Mesendoderm (in vitro differentiated cells): ENCODE measurements at regions not wholly inside any gene's neighbourhood (a gene's known extent, or its start where the extent isn't known, plus 50 kb on each side); places are given as distances from the start of the nearest gene placed in this dataset.

Source experiments
- DNase-seq: peaks from one replicate; pipeline ENCODE4 v3.0.0; 2013
- H2AK5ac ChIP-seq: 2 replicates; pipeline ENCODE4 v1.6.1; 2013; ENCODE audit warnings: low read length, inconsistent platforms
- H2BK120ac ChIP-seq: 2 replicates; pipeline ENCODE4 v1.6.1; 2013; ENCODE audit warnings: low read depth, mild to moderate bottlenecking, low read length, moderate library complexity, mixed read lengths
- H2BK15ac ChIP-seq: replicated peaks from 2 replicates; pipeline ENCODE4 v1.6.1; 2013; ENCODE audit warnings: low read depth, mild to moderate bottlenecking, moderate library complexity
- H2BK5ac ChIP-seq: 2 replicates; pipeline ENCODE4 v1.6.1; 2013; ENCODE audit warnings: low read length, inconsistent platforms
- H3K18ac ChIP-seq: 2 replicates; pipeline ENCODE4 v1.6.1; 2013; ENCODE audit warnings: mild to moderate bottlenecking, low read length, mixed read lengths
- H3K23ac ChIP-seq: one replicate; pipeline ENCODE4 v1.6.1; 2013; ENCODE audit warnings: low read length
- H3K27ac ChIP-seq: 2 replicates; pipeline ENCODE4 v1.5.1; 2013; ENCODE audit warnings: low read depth, mild to moderate bottlenecking, inconsistent platforms, low read length, moderate library complexity
- H3K27me3 ChIP-seq: 2 replicates; pipeline ENCODE4 v1.6.1; 2013; ENCODE audit warnings: low read length, control low read depth, mild to moderate bottlenecking, inconsistent platforms; ENCODE audit not compliant: insufficient read depth, poor library complexity
- H3K36me3 ChIP-seq: 2 replicates; pipeline ENCODE4 v1.6.1; 2013; ENCODE audit warnings: low read length, inconsistent platforms; ENCODE audit not compliant: control insufficient read depth, insufficient read depth
- H3K4ac ChIP-seq: one replicate; pipeline ENCODE4 v1.6.1; 2013; ENCODE audit warnings: low read depth, mild to moderate bottlenecking, low read length, moderate library complexity
- H3K4me1 ChIP-seq: 2 replicates; pipeline ENCODE4 v1.6.1; 2013; ENCODE audit warnings: low read depth, low read length, inconsistent platforms; ENCODE audit not compliant: control insufficient read depth
- H3K4me2 ChIP-seq: 2 replicates; pipeline ENCODE4 v1.6.1; 2013; ENCODE audit warnings: low read length
- H3K4me3 ChIP-seq: 2 replicates; pipeline ENCODE4 v1.5.1; 2013; ENCODE audit warnings: mild to moderate bottlenecking, low read length
- H3K56ac ChIP-seq: one replicate; pipeline ENCODE4 v1.6.1; 2013; ENCODE audit warnings: low read length
- H3K79me1 ChIP-seq: 2 replicates; pipeline ENCODE4 v1.6.1; 2013; ENCODE audit warnings: low read length, inconsistent platforms
- H3K79me2 ChIP-seq: 2 replicates; pipeline ENCODE4 v1.6.1; 2013; ENCODE audit warnings: mild to moderate bottlenecking, low read length; ENCODE audit not compliant: control insufficient read depth, insufficient read depth
- H3K9ac ChIP-seq: 2 replicates; pipeline ENCODE4 v1.6.1; 2013; ENCODE audit warnings: low read length, inconsistent platforms
- H4K5ac ChIP-seq: one replicate; pipeline ENCODE4 v1.6.1; 2013; ENCODE audit warnings: low read length
- H4K8ac ChIP-seq: one replicate; pipeline ENCODE4 v1.6.1; 2013; ENCODE audit warnings: low read depth, mild to moderate bottlenecking, control low read depth, low read length, moderate library complexity
- WGBS: extraction: QIAGEN DNeasy Blood & Tissue Kit; methylation state at CpG from one replicate; pipeline ENCODE4 v1.1.7; 2013; ENCODE audit warnings: low lambda C conversion rate, missing lambda C conversion rate; ENCODE audit not compliant: insufficient coverage; ENCODE audit errors: extremely low coverage; 5-methylcytosine and 5-hydroxymethylcytosine counted together

GRCh38 chr21:28310171-28310685, 682.4 kb downstream of the LTN1 start:
- no peak overlapping the region for H4K8ac ChIP-seq
- no peak overlapping the region for H2AK5ac ChIP-seq
- no peaks in the 10 kb centered on the region for H3K4me1 ChIP-seq
- H3K4me3 ChIP-seq: no peak overlapping the region
- no peaks in the 10 kb centered on the region for H3K36me3 ChIP-seq
- no peak overlapping the region for H3K27ac ChIP-seq
- H3K18ac ChIP-seq: no peak overlapping the region
- no peak overlapping the region for H2BK5ac ChIP-seq
- H3K79me2 ChIP-seq: no peaks in the 10 kb centered on the region
- H3K4me2 ChIP-seq: no peak overlapping the region
- H3K27me3 ChIP-seq: no peaks in the 10 kb centered on the region
- no peaks in the 10 kb centered on the region for H3K79me1 ChIP-seq
- WGBS: no CpG with 5 or more reads among the region's 5 CpGs
- no peak overlapping the region for H4K5ac ChIP-seq
- no peak for DNase-seq
- H2BK15ac ChIP-seq: no peak overlapping the region
- H3K23ac ChIP-seq: no peak overlapping the region
- H3K9ac ChIP-seq: no peak overlapping the region
- no peak overlapping the region for H2BK120ac ChIP-seq
- no peak overlapping the region for H3K56ac ChIP-seq
- H3K4ac ChIP-seq: no peak overlapping the region

- Histone ChIP-seq H3K23ac (no peak overlapping the region), H2BK5ac (no peak overlapping the region), H3K27me3 (no peaks in the 10 kb centered on the region), H3K36me3 (no peaks in the 10 kb centered on the region), H3K9ac (no peak overlapping the region), H3K4me2 (no peak overlapping the region), H3K56ac (no peak overlapping the region), H3K18ac (no peak overlapping the region), H2BK15ac (no peak overlapping the region), H3K4me1 (no peaks in the 10 kb centered on the region), H4K5ac (no peak overlapping the region), H3K4ac (no peak overlapping the region), H3K79me1 (no peaks in the 10 kb centered on the region), H3K4me3 (no peak overlapping the region), H3K27ac (no peak overlapping the region), H3K79me2 (no peaks in the 10 kb centered on the region), H2AK5ac (no peak overlapping the region), H4K8ac (no peak overlapping the region), H2BK120ac (no peak overlapping the region)
- WGBS: no CpG with 5 or more reads among the region's 2 CpGs
- no peak for DNase-seq
These were observed 683.1 kb downstream of the LTN1 start for GRCh38 chr21:28309596-28309995.

GRCh38 chr21:28308516-28308915, 684.2 kb downstream of the LTN1 start:
- H4K5ac ChIP-seq: no peak overlapping the region
- no peak overlapping the region for H3K9ac ChIP-seq
- H2BK15ac ChIP-seq: no peak overlapping the region
- no peak overlapping the region for H3K27ac ChIP-seq
- H2AK5ac ChIP-seq: no peak overlapping the region
- no peak overlapping the region for H3K23ac ChIP-seq
- H3K4me1 ChIP-seq: no peaks in the 10 kb centered on the region
- no peak for DNase-seq
- no peak overlapping the region for H3K18ac ChIP-seq
- no peaks in the 10 kb centered on the region for H3K79me2 ChIP-seq
- H3K27me3 ChIP-seq: no peaks in the 10 kb centered on the region
- no peak overlapping the region for H3K56ac ChIP-seq
- H3K36me3 ChIP-seq: no peaks in the 10 kb centered on the region
- H2BK120ac ChIP-seq: no peak overlapping the region
- H3K4me3 ChIP-seq: no peak overlapping the region
- H4K8ac ChIP-seq: no peak overlapping the region
- H3K4ac ChIP-seq: no peak overlapping the region
- no CpG with 5 or more reads among the region's 1 CpG for WGBS
- H2BK5ac ChIP-seq: no peak overlapping the region
- H3K79me1 ChIP-seq: no peaks in the 10 kb centered on the region
- no peak overlapping the region for H3K4me2 ChIP-seq

- H3K4me3 ChIP-seq: no peak overlapping the region
These were observed 692.7 kb downstream of the LTN1 start for GRCh38 chr21:28299946-28300345.

GRCh38 chr21:28298251-28298672, 694.4 kb downstream of the LTN1 start:
- Histone ChIP-seq H3K4ac (no peak overlapping the region), H3K18ac (no peak overlapping the region), H3K4me3 (no peak overlapping the region), H3K56ac (no peak overlapping the region), H2AK5ac (no peak overlapping the region), H3K4me2 (no peak overlapping the region), H3K27ac (no peak overlapping the region), H4K5ac (no peak overlapping the region), H4K8ac (no peak overlapping the region), H3K27me3 (no peaks in the 10 kb centered on the region), H2BK120ac (no peak overlapping the region), H3K4me1 (no peaks in the 10 kb centered on the region), H3K23ac (no peak overlapping the region), H3K79me2 (no peaks in the 10 kb centered on the region), H2BK5ac (no peak overlapping the region), H2BK15ac (no peak overlapping the region), H3K79me1 (no peaks in the 10 kb centered on the region), H3K36me3 (no peaks in the 10 kb centered on the region), H3K9ac (no peak overlapping the region)
- DNase-seq: no peak

More at GRCh38 chr21:28299946-28300345, 692.7 kb downstream of the LTN1 start:
- no peak overlapping the region for H4K8ac ChIP-seq
- H2BK120ac ChIP-seq: no peak overlapping the region
- H3K79me2 ChIP-seq: no peaks in the 10 kb centered on the region
- no peak overlapping the region for H3K56ac ChIP-seq
- no peak overlapping the region for H3K4me2 ChIP-seq
- H3K36me3 ChIP-seq: no peaks in the 10 kb centered on the region
- H2AK5ac ChIP-seq: no peak overlapping the region
- no peak for DNase-seq
- H3K23ac ChIP-seq: no peak overlapping the region
- H2BK15ac ChIP-seq: no peak overlapping the region
- H3K9ac ChIP-seq: no peak overlapping the region
- no peaks in the 10 kb centered on the region for H3K79me1 ChIP-seq
- no peak overlapping the region for H3K27ac ChIP-seq
- H2BK5ac ChIP-seq: no peak overlapping the region
- no peak overlapping the region for H3K4ac ChIP-seq
- H3K27me3 ChIP-seq: no peaks in the 10 kb centered on the region
- H4K5ac ChIP-seq: no peak overlapping the region
- no peaks in the 10 kb centered on the region for H3K4me1 ChIP-seq
- no peak overlapping the region for H3K18ac ChIP-seq

- Histone ChIP-seq H4K8ac (no peak overlapping the region), H3K27ac (no peak overlapping the region), H2AK5ac (no peak overlapping the region), H4K5ac (no peak overlapping the region), H3K56ac (no peak overlapping the region), H2BK5ac (no peak overlapping the region), H3K79me2 (no peaks in the 10 kb centered on the region), H2BK15ac (no peak overlapping the region), H3K4me3 (no peak overlapping the region), H3K79me1 (no peaks in the 10 kb centered on the region), H3K9ac (no peak overlapping the region), H2BK120ac (no peak overlapping the region), H3K36me3 (no peaks in the 10 kb centered on the region), H3K4me1 (no peaks in the 10 kb centered on the region), H3K27me3 (no peaks in the 10 kb centered on the region), H3K23ac (no peak overlapping the region), H3K4me2 (no peak overlapping the region), H3K18ac (no peak overlapping the region), H3K4ac (no peak overlapping the region)
- DNase-seq: no peak
- no CpG with 5 or more reads among the region's 1 CpG for WGBS
These were observed 698.6 kb downstream of the LTN1 start for GRCh38 chr21:28294051-28294450.
